ENCODE measurements at regions not wholly inside any gene's neighbourhood (a gene's known extent, or its start where the extent isn't known, plus 50 kb on each side); places are given as distances from the start of the nearest gene placed in this dataset.

DNA sequence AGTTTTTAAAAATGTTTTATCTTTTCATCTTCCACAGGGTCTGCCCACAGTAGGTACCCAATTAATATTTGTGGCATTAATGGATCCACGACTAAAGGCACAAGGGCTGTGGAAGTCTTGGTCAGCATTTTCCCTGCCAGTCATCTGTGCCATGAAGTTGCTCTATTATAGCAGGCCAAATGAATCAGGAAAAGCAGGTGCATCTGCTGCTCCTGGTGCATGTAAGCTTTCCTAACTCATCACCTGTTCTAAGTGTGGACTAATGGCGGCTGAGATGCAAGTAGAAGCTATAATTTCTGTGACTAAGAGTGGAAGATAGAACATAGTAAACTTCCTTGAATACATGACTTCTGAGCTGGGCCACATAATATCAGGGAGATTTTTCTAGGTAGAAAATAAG lies 182.5 kb upstream of the TENM4 start:
- Histone ChIP-seq H3K4me3 (no peak overlapping the region), H2AFZ (ENCODE audit: control insufficient read depth, low read depth, low read length) (no peak overlapping the region), H3K9me3 (replicated peaks; ENCODE audit: control insufficient read depth, insufficient read depth, low read length) (no peaks in the 10 kb centered on the region), H3K36me3 (ENCODE audit: control insufficient read depth in 2 of 2, insufficient read depth in 2 of 2, low read length in 1 of 2) (no peaks in the 10 kb centered on the region), H3K79me2 (ENCODE audit: control insufficient read depth, insufficient read depth, low read length) (no peaks in the 10 kb centered on the region), H3K9ac (ENCODE audit: control insufficient read depth, insufficient read depth, low read length) (no peak overlapping the region), H4K20me1 (ENCODE audit: control insufficient read depth, insufficient read depth) (no peaks in the 10 kb centered on the region), H3K4me2 (ENCODE audit: control insufficient read depth, insufficient read depth) (no peak overlapping the region), H3K27ac (ENCODE audit: control insufficient read depth, insufficient read depth) (no peak overlapping the region), H3K27me3 (replicated peaks in 1 of 2; ENCODE audit: control insufficient read depth in 2 of 2, insufficient read depth in 2 of 2, low read length in 1 of 2) (peaks cover 0 to 3% of the 10 kb centered on the region in 2 experiments; a peak in 1 of 4 replicates), H3K4me1 (ENCODE audit: control insufficient read depth, insufficient read depth, low read length) (no peaks in the 10 kb centered on the region)
- TF ChIP-seq ZNF24 (IDR thresholded peaks at IDR 0.05) = no peak
- no peak for TF ChIP-seq RFX5 (IDR thresholded peaks at IDR 0.05; ENCODE audit: low read depth, low read length)
- no peak for TF ChIP-seq SREBF1 (IDR thresholded peaks at IDR 0.05; ENCODE audit: low read length)
- TF ChIP-seq RELA (IDR thresholded peaks at IDR 0.05; ENCODE audit: borderline replicate concordance, partially characterized antibody) = no peak
- TF ChIP-seq MYC (IDR thresholded peaks at IDR 0.05; ENCODE audit: insufficient read depth, insufficient read length, insufficient replicate concordance, low read length, severe bottlenecking) = no peak
- no peak for TF ChIP-seq HCFC1 (IDR thresholded peaks at IDR 0.05; ENCODE audit: low read length)
- CTCF ChIA-PET = no interaction called here
- BruUV-seq (replicated peaks) = no TSS peak
- 0% methylated on average over 2 of the region's 2 CpGs for WGBS (ENCODE audit: insufficient coverage, insufficient replicate concordance, low lambda C conversion rate, missing lambda C conversion rate)
- DNase-seq (ENCODE audit: low read depth, low spot score) (no peak), FAIRE-seq (no peak), ATAC-seq (no peak)
- in situ Hi-C loops (cut with MboI) (no loop called here), intact Hi-C loops (cut with micrococcal nuclease; ENCODE audit: unreplicated experiment) (no loop called here)
- SMC1A ChIA-PET (ENCODE audit: uncharacterized antibody, unreplicated experiment) = no interaction called here
- POLR2A ChIA-PET = no interaction called here
- RAD21 ChIA-PET (ENCODE audit: unreplicated experiment) = no interaction called here

DNA sequence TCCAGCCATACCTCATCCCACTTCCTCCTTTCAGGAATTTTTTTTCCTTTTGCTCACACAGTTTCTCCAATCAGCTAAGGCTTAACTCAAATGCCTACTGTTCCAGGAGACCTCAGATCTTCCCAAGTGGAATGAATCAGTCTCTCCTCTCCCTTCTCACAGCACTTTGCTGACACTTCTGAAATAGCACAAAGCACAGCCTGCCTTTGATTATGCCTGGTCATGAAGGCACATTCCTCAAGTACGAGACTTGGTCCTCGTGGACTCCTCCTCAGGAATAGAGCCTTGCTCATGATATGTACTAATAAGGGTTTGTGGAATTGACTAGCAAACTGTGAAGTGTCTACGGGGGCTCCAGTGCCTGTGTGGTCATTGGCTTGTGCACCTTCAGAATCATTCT lies 176.7 kb upstream of the TENM4 start:
- ChIA-PET RAD21 (ENCODE audit: unreplicated experiment) (no interaction called here), POLR2A (no interaction called here), SMC1A (ENCODE audit: uncharacterized antibody, unreplicated experiment) (interaction anchor here (1.6 kb wide), 1 partner anchor 33 kb away, joined by 3 read pairs; no protein-coding TSS in a partner anchor), CTCF (no interaction called here)
- Histone ChIP-seq H3K9ac (ENCODE audit: control insufficient read depth, insufficient read depth, low read length) (no peak overlapping the region), H2AFZ (ENCODE audit: control insufficient read depth, low read depth, low read length) (no peak overlapping the region), H3K4me2 (ENCODE audit: control insufficient read depth, insufficient read depth) (no peak overlapping the region), H3K4me1 (ENCODE audit: control insufficient read depth, insufficient read depth, low read length) (no peaks in the 10 kb centered on the region), H3K36me3 (ENCODE audit: control insufficient read depth in 2 of 2, insufficient read depth in 2 of 2, low read length in 1 of 2) (no peaks in the 10 kb centered on the region), H4K20me1 (ENCODE audit: control insufficient read depth, insufficient read depth) (no peaks in the 10 kb centered on the region), H3K27me3 (replicated peaks in 1 of 2; ENCODE audit: control insufficient read depth in 2 of 2, insufficient read depth in 2 of 2, low read length in 1 of 2) (0 out of 4 replicates have a peak, but pooled peaks cover 0 to 2% of the 10 kb centered on the region in 2 experiments), H3K27ac (ENCODE audit: control insufficient read depth, insufficient read depth) (no peak overlapping the region), H3K79me2 (ENCODE audit: control insufficient read depth, insufficient read depth, low read length) (no peaks in the 10 kb centered on the region), H3K4me3 (no peak overlapping the region), H3K9me3 (replicated peaks; ENCODE audit: control insufficient read depth, insufficient read depth, low read length) (no peaks in the 10 kb centered on the region)
- no peak for DNase-seq (ENCODE audit: low read depth, low spot score)
- in situ Hi-C loops (cut with MboI) (no loop called here), intact Hi-C loops (cut with micrococcal nuclease; ENCODE audit: unreplicated experiment) (no loop called here)
- FAIRE-seq = no peak
- WGBS (ENCODE audit: insufficient coverage, insufficient replicate concordance, low lambda C conversion rate, missing lambda C conversion rate) = 10% methylated on average over 3 of the region's 3 CpGs
- BruUV-seq (replicated peaks) = no TSS peak
- no peak for ATAC-seq
- TF ChIP-seq HDAC6 (IDR thresholded peaks at IDR 0.05; ENCODE audit: unreplicated experiment) (no peak), POLR2AphosphoS5 (IDR thresholded peaks at IDR 0.05; ENCODE audit: low read length) (no peak), WRNIP1 (IDR thresholded peaks at IDR 0.05; ENCODE audit: borderline replicate concordance, low read depth, low read length) (no peak), MEF2B (IDR thresholded peaks at IDR 0.05; ENCODE audit: partially characterized antibody, poor library complexity, severe bottlenecking) (no peak), MYC (IDR thresholded peaks at IDR 0.05; ENCODE audit: insufficient read depth, insufficient read length, insufficient replicate concordance, low read length, severe bottlenecking) (no peak), KLF5 (IDR thresholded peaks at IDR 0.05; ENCODE audit: partially characterized antibody) (no peak), SUZ12 (IDR thresholded peaks at IDR 0.05; ENCODE audit: unreplicated experiment) (no peak)
- TF ChIP-seq, protein P1, sequence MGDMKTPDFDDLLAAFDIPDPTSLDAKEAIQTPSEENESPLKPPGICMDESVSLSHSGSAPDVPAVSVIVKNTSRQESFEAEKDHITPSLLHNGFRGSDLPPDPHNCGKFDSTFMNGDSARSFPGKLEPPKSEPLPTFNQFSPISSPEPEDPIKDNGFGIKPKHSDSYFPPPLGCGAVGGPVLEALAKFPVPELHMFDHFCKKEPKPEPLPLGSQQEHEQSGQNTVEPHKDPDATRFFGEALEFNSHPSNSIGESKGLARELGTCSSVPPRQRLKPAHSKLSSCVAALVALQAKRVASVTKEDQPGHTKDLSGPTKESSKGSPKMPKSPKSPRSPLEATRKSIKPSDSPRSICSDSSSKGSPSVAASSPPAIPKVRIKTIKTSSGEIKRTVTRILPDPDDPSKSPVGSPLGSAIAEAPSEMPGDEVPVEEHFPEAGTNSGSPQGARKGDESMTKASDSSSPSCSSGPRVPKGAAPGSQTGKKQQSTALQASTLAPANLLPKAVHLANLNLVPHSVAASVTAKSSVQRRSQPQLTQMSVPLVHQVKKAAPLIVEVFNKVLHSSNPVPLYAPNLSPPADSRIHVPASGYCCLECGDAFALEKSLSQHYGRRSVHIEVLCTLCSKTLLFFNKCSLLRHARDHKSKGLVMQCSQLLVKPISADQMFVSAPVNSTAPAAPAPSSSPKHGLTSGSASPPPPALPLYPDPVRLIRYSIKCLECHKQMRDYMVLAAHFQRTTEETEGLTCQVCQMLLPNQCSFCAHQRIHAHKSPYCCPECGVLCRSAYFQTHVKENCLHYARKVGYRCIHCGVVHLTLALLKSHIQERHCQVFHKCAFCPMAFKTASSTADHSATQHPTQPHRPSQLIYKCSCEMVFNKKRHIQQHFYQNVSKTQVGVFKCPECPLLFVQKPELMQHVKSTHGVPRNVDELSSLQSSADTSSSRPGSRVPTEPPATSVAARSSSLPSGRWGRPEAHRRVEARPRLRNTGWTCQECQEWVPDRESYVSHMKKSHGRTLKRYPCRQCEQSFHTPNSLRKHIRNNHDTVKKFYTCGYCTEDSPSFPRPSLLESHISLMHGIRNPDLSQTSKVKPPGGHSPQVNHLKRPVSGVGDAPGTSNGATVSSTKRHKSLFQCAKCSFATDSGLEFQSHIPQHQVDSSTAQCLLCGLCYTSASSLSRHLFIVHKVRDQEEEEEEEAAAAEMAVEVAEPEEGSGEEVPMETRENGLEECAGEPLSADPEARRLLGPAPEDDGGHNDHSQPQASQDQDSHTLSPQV (IDR thresholded peaks at IDR 0.05) = no peak
- TF ChIP-seq, protein P2, sequence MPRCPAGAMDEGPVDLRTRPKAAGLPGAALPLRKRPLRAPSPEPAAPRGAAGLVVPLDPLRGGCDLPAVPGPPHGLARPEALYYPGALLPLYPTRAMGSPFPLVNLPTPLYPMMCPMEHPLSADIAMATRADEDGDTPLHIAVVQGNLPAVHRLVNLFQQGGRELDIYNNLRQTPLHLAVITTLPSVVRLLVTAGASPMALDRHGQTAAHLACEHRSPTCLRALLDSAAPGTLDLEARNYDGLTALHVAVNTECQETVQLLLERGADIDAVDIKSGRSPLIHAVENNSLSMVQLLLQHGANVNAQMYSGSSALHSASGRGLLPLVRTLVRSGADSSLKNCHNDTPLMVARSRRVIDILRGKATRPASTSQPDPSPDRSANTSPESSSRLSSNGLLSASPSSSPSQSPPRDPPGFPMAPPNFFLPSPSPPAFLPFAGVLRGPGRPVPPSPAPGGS (IDR thresholded peaks at IDR 0.05; ENCODE audit: borderline replicate concordance, insufficient read depth, low read depth, low read length, poor library complexity, severe bottlenecking) = no peak
